IMR-90 (cell line): ENCODE measurements at regions not wholly inside any gene's neighbourhood (a gene's known extent, or its start where the extent isn't known, plus 50 kb on each side); places are given as distances from the start of the nearest gene placed in this dataset.

Experiments
- ATAC-seq: fragments of 200-7000 bp; cut with Tn5 transposase; 2 replicates; pipeline ENCODE4 v1.9.1; 2020; ENCODE audit warnings: low read depth, mild to moderate bottlenecking, moderate library complexity
- BruUV-seq: library from RNA; stranded (reverse); fragments of 400-500 nt; replicated peaks from 2 replicates; lab custom pipeline; 2021; lab: Mats Ljungman, UMichigan
- CTCF ChIA-PET: fragments of 300-600 bp; formaldehyde crosslinking; extraction: SDS; loops from one replicate; lab custom pipeline; 2021; ENCODE audit warnings: antibody characterized with exemption; lab: Yijun Ruan, JAX
- POLR2A ChIA-PET: fragments of 300-600 bp; sonication (Branson Sonifier 250); formaldehyde crosslinking; loops from one replicate; lab custom pipeline; 2022; ENCODE audit warnings: antibody characterized with exemption; ENCODE audit not compliant: unreplicated experiment; lab: Charles Lee
- DNase-seq: peaks from one replicate; pipeline ENCODE4 v3.0.0; 2013
- H2AFZ ChIP-seq: replicated peaks from 2 replicates; pipeline ENCODE3; 2013; ENCODE audit warnings: low read length, mild to moderate bottlenecking; ENCODE audit not compliant: poor library complexity
- H2AK5ac ChIP-seq: 2 replicates; pipeline ENCODE4 v1.6.1; 2013; ENCODE audit warnings: low read depth, low read length, inconsistent platforms
- H2AK9ac ChIP-seq: replicated peaks from 2 replicates; pipeline ENCODE3; 2013; ENCODE audit warnings: mild to moderate bottlenecking, low read depth, low read length, moderate library complexity; ENCODE audit not compliant: poor library complexity
- H2BK120ac ChIP-seq: 2 replicates; pipeline ENCODE4 v1.6.1; 2013; ENCODE audit warnings: low read depth, low read length, inconsistent platforms
- H2BK15ac ChIP-seq: 3 replicates; pipeline ENCODE4 v1.6.1; 2013; ENCODE audit warnings: low read depth, low read length, inconsistent platforms
- H2BK20ac ChIP-seq: 2 replicates; pipeline ENCODE4 v1.6.1; 2013; ENCODE audit warnings: low read depth, mild to moderate bottlenecking, inconsistent platforms, low read length, moderate library complexity
- H2BK5ac ChIP-seq: 2 replicates; pipeline ENCODE4 v1.6.1; 2013; ENCODE audit warnings: mild to moderate bottlenecking, low read depth, low read length, inconsistent platforms; ENCODE audit not compliant: poor library complexity, severe bottlenecking
- H3K14ac ChIP-seq: replicated peaks from 2 replicates; pipeline ENCODE4 v1.6.1; 2013; ENCODE audit warnings: low read depth, low read length, inconsistent platforms
- H3K18ac ChIP-seq: 2 replicates; pipeline ENCODE4 v1.6.1; 2013; ENCODE audit warnings: low read depth, low read length, control low read depth
- H3K23ac ChIP-seq: 2 replicates; pipeline ENCODE4 v1.6.1; 2013; ENCODE audit warnings: low read depth, low read length, inconsistent platforms
- H3K27ac ChIP-seq: 2 replicates; pipeline ENCODE4 v1.5.1; 2013; ENCODE audit warnings: mild to moderate bottlenecking, control low read depth, low read length; ENCODE audit not compliant: insufficient read depth
- H3K27me3 ChIP-seq: 2 replicates; pipeline ENCODE4 v1.6.1; 2013; ENCODE audit warnings: low read length; ENCODE audit not compliant: control insufficient read depth, insufficient read depth
- H3K36me3 ChIP-seq: 2 replicates; pipeline ENCODE4 v1.6.1; 2013; ENCODE audit warnings: low read length, mixed read lengths; ENCODE audit not compliant: control insufficient read depth, insufficient read depth
- H3K4ac ChIP-seq: 2 replicates; pipeline ENCODE4 v1.6.1; 2013; ENCODE audit warnings: low read depth, low read length, inconsistent platforms
- H3K4me1 ChIP-seq: 2 replicates; pipeline ENCODE4 v1.6.1; 2013; ENCODE audit warnings: low read length, mixed read lengths; ENCODE audit not compliant: control insufficient read depth, insufficient read depth
- H3K4me2 ChIP-seq: 2 replicates; pipeline ENCODE4 v1.6.1; 2013; ENCODE audit warnings: low read depth, mild to moderate bottlenecking, control low read depth, low read length, moderate library complexity
- H3K4me3 ChIP-seq: 2 replicates; pipeline ENCODE4 v1.5.1; 2013; ENCODE audit warnings: low read depth, mild to moderate bottlenecking, control low read depth, low read length, moderate library complexity; ENCODE audit not compliant: insufficient read depth
- H3K56ac ChIP-seq: 2 replicates; pipeline ENCODE4 v1.6.1; 2013; ENCODE audit warnings: low read length, inconsistent platforms; ENCODE audit not compliant: insufficient read depth; ENCODE audit errors: extremely low read depth
- H3K79me1 ChIP-seq, 2 experiments: 2 replicates each; pipeline ENCODE4 v1.6.1; 2013; ENCODE audit warnings: low read length in 2 of 2, inconsistent platforms in 1 of 2, low read depth in 1 of 2
- H3K9ac ChIP-seq: 2 replicates; pipeline ENCODE4 v1.6.1; 2013; ENCODE audit warnings: low read depth, low read length, control low read depth
- H3K9me1 ChIP-seq: 2 replicates; pipeline ENCODE4 v1.6.1; 2013; ENCODE audit warnings: low read length, inconsistent platforms; ENCODE audit not compliant: insufficient read depth
- H3K9me3 ChIP-seq: 2 replicates; pipeline ENCODE4 v1.6.1; 2013; ENCODE audit warnings: low read length; ENCODE audit not compliant: control insufficient read depth, insufficient read depth
- H4K20me1 ChIP-seq: 2 replicates; pipeline ENCODE4 v1.6.1; 2013; ENCODE audit warnings: low read length, inconsistent platforms; ENCODE audit not compliant: insufficient read depth
- H4K5ac ChIP-seq: 2 replicates; pipeline ENCODE4 v1.6.1; 2013; ENCODE audit warnings: mild to moderate bottlenecking, low read depth, low read length, control low read depth
- H4K8ac ChIP-seq, 2 experiments: 2 replicates each; pipeline ENCODE4 v1.6.1; 2013; ENCODE audit warnings: low read depth in 2 of 2, low read length in 2 of 2, control low read depth in 1 of 2, inconsistent platforms in 1 of 2
- H4K91ac ChIP-seq: 2 replicates; pipeline ENCODE4 v1.6.1; 2013; ENCODE audit warnings: low read depth, low read length, inconsistent platforms; ENCODE audit not compliant: insufficient read depth
- BHLHE40 ChIP-seq: fragments of 150-350 bp; IDR thresholded peaks from 2 replicates; pipeline ENCODE4 v1.6.1; 2016; ENCODE audit warnings: mild to moderate bottlenecking, low read depth, low read length
- CEBPB ChIP-seq: IDR thresholded peaks from 2 replicates; pipeline ENCODE4 v1.6.1; 2012; ENCODE audit warnings: low read depth, low read length, improper control_type of control experiment
- CHD1 ChIP-seq: IDR thresholded peaks from 2 replicates; pipeline ENCODE4 v1.6.1; 2012; ENCODE audit warnings: low read depth, low read length, improper control_type of control experiment
- CTCF ChIP-seq: conservative IDR thresholded peaks from 2 replicates; pipeline ENCODE4 v1.5.1; 2012; ENCODE audit warnings: mild to moderate bottlenecking, low read depth, low read length, improper control_type of control experiment
- FOS ChIP-seq: fragments of 150-350 bp; IDR thresholded peaks from 2 replicates; pipeline ENCODE4 v1.6.1; 2016; ENCODE audit warnings: low read depth, low read length
- MAFK ChIP-seq: IDR thresholded peaks from 2 replicates; pipeline ENCODE4 v1.6.1; 2012; ENCODE audit warnings: low read depth, low read length, improper control_type of control experiment
- MAZ ChIP-seq: IDR thresholded peaks from 2 replicates; pipeline ENCODE4 v1.6.1; 2012; ENCODE audit warnings: low read depth, mild to moderate bottlenecking, low read length, improper control_type of control experiment, moderate library complexity, borderline replicate concordance
- MXI1 ChIP-seq: IDR thresholded peaks from 2 replicates; pipeline ENCODE4 v1.6.1; 2012; ENCODE audit warnings: low read depth, mild to moderate bottlenecking, low read length, moderate library complexity, borderline replicate concordance
- NFE2L2 ChIP-seq: fragments of 150-350 bp; IDR thresholded peaks from 2 replicates; pipeline ENCODE4 v1.6.1; 2016; ENCODE audit warnings: low read depth, mild to moderate bottlenecking, low read length
- POLR2A ChIP-seq: IDR thresholded peaks from 2 replicates; pipeline ENCODE4 v1.6.1; 2012; ENCODE audit warnings: mild to moderate bottlenecking, low read depth, low read length
- RAD21 ChIP-seq: IDR thresholded peaks from 2 replicates; pipeline ENCODE4 v1.6.1; 2012; ENCODE audit warnings: low read length, improper control_type of control experiment
- RCOR1 ChIP-seq: IDR thresholded peaks from 2 replicates; pipeline ENCODE4 v1.6.1; 2012; ENCODE audit warnings: mild to moderate bottlenecking, low read length, improper control_type of control experiment; ENCODE audit not compliant: insufficient replicate concordance
- RFX5 ChIP-seq: IDR thresholded peaks from 2 replicates; pipeline ENCODE4 v1.8.0; 2012; ENCODE audit warnings: low read depth, mild to moderate bottlenecking, low read length, moderate library complexity
- USF2 ChIP-seq: fragments of 150-350 bp; IDR thresholded peaks from 2 replicates; pipeline ENCODE4 v1.6.1; 2017; ENCODE audit warnings: mild to moderate bottlenecking, antibody characterized with exemption, low read length, low read depth
- WGBS, 2 experiments: methylation state at CpG; one replicate each; pipeline versions ENCODE4 v1.1.5 to v1.1.7; 2013; ENCODE audit warnings: missing lambda C conversion rate in 2 of 2; ENCODE audit not compliant: insufficient read length in 1 of 2; ENCODE audit errors: extremely low coverage in 2 of 2; 5-methylcytosine and 5-hydroxymethylcytosine counted together
- dilution Hi-C: fragments of 300-500 bp; cut with HindIII; formaldehyde crosslinking; loops from one replicate; pipeline ENCODE4 v1.14.3; 2018; ENCODE audit warnings: low sequenced_read_pairs; ENCODE audit not compliant: unreplicated experiment
- in situ Hi-C: fragments of 300-500 bp; cut with MboI; formaldehyde crosslinking; loops from 3 replicates; pipeline ENCODE4 v1.14.3; 2019; ENCODE audit warnings: low sequenced_read_pairs, inconsistent platforms, mixed read lengths
- intact Hi-C: fragments of 100-400 bp; cut with micrococcal nuclease; formaldehyde crosslinking; loops from 2 replicates; pipeline ENCODE4 v1.10.0; 2022

- no peak overlapping the region for H3K9ac ChIP-seq
- no peaks in the 10 kb centered on the region for H3K36me3 ChIP-seq
- H2AK9ac ChIP-seq = no peak overlapping the region
- H2BK15ac ChIP-seq = no peak overlapping the region
- no peaks in the 10 kb centered on the region for H3K27me3 ChIP-seq
- H3K79me1 ChIP-seq = no peaks in the 10 kb centered on the region
- in situ Hi-C loops = no loop called here
- H2AK5ac ChIP-seq = no peak overlapping the region
- BruUV-seq = no TSS peak
- no peak overlapping the region for H2BK20ac ChIP-seq
- ATAC-seq = no peak
- no peaks in the 10 kb centered on the region for H3K4me1 ChIP-seq
- no peak overlapping the region for H3K4ac ChIP-seq
- H3K56ac ChIP-seq = no peak overlapping the region
- TF ChIP-seq MAZ (no peak), MAFK (no peak), NFE2L2 (no peak), RCOR1 (no peak), CEBPB (no peak), USF2 (no peak), POLR2A (no peak), CHD1 (no peak), RFX5 (no peak), RAD21 (no peak), BHLHE40 (no peak), CTCF (no peak), FOS (no peak), MXI1 (no peak)
- H3K23ac ChIP-seq = no peak overlapping the region
- H3K4me2 ChIP-seq = no peak overlapping the region
- no peak overlapping the region for H3K4me3 ChIP-seq
- dilution Hi-C loops = no loop called here
- H3K18ac ChIP-seq = no peak overlapping the region
- intact Hi-C loops = no loop called here
- no peak overlapping the region for H3K27ac ChIP-seq
- H2BK120ac ChIP-seq = no peak overlapping the region
- no peak overlapping the region for H2BK5ac ChIP-seq
- no peak overlapping the region for H4K5ac ChIP-seq
- no CpG with 5 or more reads among the region's 7 CpGs for WGBS, 2 experiments
- POLR2A ChIA-PET = no interaction called here
- H3K9me3 ChIP-seq = 0 out of 2 replicates have a peak, but pooled peaks cover 2% of the 10 kb centered on the region
- CTCF ChIA-PET = no interaction called here
- no peak for DNase-seq
- H4K20me1 ChIP-seq = no peaks in the 10 kb centered on the region
- no peak overlapping the region for H3K14ac ChIP-seq
- no peak overlapping the region for H2AFZ ChIP-seq
- H4K8ac ChIP-seq = no peak overlapping the region
- H3K9me1 ChIP-seq = no peaks in the 10 kb centered on the region
- no peak overlapping the region for H4K91ac ChIP-seq
Measured at GRCh38 chr4:162782778-162783525, 383.7 kb downstream of the NAF1 start.
